ENCODE measurements at regions not wholly inside any gene's neighbourhood (a gene's known extent, or its start where the extent isn't known, plus 50 kb on each side); places are given as distances from the start of the nearest gene placed in this dataset.

DNA sequence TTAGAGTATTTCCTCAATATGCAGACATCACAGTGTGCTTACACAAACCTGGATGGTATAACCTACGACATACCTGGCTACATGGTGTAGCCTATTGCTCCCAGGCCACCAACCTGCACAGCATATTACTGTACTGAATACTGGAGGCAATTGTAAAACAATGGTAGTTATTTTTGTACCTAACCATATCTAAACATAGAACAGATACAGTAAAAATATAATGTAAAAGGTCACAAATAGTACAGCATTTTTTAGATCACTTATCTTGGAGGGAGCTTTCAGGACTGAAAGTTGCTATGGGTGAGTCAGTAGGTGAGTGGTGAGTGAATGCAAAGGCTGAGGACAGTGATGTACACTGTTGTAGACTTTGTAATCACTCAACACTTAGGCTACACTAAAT lies 492.3 kb downstream of the MRPL39 start:
- no peak for ATAC-seq
- H3K4me3 ChIP-seq, result no peak overlapping the region
- H3K27me3 ChIP-seq, result no peaks in the 10 kb centered on the region
- WGBS (ENCODE audit: insufficient coverage, low coverage, low lambda C conversion rate, missing lambda C conversion rate), result 33% methylated on average over 1 of the region's 1 CpG
- DNase-seq, result no peak
- H3K9me3 ChIP-seq, result no peaks in the 10 kb centered on the region
- no peak for TF ChIP-seq CTCF (IDR thresholded peaks at IDR 0.05)
- TF ChIP-seq POLR2A (IDR thresholded peaks at IDR 0.05), result no peak
- H3K4me1 ChIP-seq, result no peaks in the 10 kb centered on the region
- H3K27ac ChIP-seq, result no peak overlapping the region
- H3K36me3 ChIP-seq, result no peaks in the 10 kb centered on the region
- intact Hi-C loops (cut with DNase I), result no loop called here

DNA sequence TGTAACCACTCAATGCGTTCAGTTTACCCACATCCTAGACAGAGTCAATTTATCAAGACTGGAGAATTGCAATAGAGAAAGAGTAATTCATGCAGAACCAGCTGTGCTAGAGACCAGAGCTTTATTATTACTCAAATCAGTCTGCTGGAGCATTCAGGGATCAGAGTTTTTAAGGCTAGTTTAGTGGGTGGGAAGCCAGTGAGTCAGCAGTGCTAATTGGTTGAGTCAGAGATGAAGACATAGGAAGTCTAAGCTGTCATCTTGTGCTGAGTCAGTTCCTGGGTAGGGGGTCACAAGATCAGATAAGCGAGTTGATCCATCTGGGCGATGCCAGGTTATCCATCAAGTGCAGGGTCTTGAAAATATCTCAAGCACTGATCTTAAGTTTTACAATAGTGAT lies 499.6 kb downstream of the MRPL39 start:
- TF ChIP-seq CTCF (IDR thresholded peaks at IDR 0.05), result no peak
- 48% methylated on average over 2 of the region's 3 CpGs for WGBS (ENCODE audit: insufficient coverage, low coverage, low lambda C conversion rate, missing lambda C conversion rate)
- Histone ChIP-seq H3K4me3 (no peak overlapping the region), H3K36me3 (no peaks in the 10 kb centered on the region), H3K9me3 (no peaks in the 10 kb centered on the region), H3K4me1 (no peaks in the 10 kb centered on the region), H3K27me3 (no peaks in the 10 kb centered on the region), H3K27ac (no peak overlapping the region)
- ATAC-seq, result no peak
- no peak for DNase-seq
- intact Hi-C loops (cut with DNase I), result no loop called here

DNA sequence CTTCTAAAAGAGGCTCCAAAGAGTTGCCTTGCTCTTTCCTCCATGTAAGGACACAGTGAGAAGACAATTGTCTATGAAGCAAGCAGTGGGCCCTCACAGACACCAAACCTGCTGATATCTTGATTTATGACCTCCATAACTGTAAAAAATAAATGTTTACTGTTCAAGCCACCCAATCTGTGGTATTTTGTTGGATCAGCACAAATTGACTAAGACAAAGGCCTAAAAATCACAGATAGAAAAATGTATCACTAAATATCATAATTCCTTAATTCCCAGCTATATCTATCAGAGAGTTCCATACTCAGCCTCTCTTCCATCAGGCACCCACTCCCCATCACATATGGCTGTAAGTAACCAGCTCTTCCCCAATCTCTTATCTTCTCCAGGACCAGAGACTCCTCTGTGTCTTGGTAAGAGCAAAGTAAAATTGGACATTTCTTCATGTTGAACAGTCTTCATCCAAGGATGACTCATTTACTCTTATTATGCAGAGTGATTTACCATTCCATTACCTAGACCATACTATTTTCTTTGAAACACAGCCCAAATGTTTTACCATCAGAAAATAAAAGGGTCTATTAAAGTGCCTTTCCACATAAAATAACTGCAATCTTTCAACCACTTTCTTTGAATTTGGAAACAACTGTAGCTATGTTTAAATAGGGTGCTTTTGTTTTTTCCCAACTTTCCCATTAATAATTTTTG lies 503.6 kb downstream of the MRPL39 start:
- Histone ChIP-seq H3K4me3 (no peak overlapping the region), H3K9me3 (no peaks in the 10 kb centered on the region), H3K4me1 (no peaks in the 10 kb centered on the region), H3K36me3 (no peaks in the 10 kb centered on the region), H3K27ac (no peak overlapping the region), H3K27me3 (no peaks in the 10 kb centered on the region)
- DNase-seq (no peak), ATAC-seq (no peak)
- intact Hi-C loops (cut with DNase I), result no loop called here
- TF ChIP-seq POLR2A (IDR thresholded peaks at IDR 0.05) (no peak), CTCF (IDR thresholded peaks at IDR 0.05) (no peak)

DNA sequence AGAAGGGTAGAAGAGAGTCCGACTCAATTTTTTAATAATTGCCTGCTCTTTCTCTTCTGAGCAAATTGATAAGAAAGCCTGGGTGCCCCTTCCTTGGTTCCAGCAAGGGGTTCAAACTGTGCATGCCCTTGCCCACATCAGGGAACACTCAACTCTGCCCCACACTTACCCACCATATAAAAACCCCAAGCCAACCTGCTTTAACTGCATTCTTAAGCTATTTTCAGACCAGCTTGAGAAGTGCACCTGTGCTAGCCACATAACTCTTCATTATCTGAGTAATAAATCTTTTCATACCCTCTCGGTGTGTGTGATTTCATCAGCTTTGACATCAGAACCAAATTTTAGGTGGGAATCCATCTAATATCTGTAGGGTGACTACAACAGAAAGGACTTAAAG lies 509.6 kb downstream of the MRPL39 start:
- 48% methylated on average over 2 of the region's 2 CpGs for WGBS (ENCODE audit: insufficient coverage, low coverage, low lambda C conversion rate, missing lambda C conversion rate)
- intact Hi-C loops (cut with DNase I), result no loop called here
- TF ChIP-seq CTCF (IDR thresholded peaks at IDR 0.05) (no peak), POLR2A (IDR thresholded peaks at IDR 0.05) (no peak)

DNA sequence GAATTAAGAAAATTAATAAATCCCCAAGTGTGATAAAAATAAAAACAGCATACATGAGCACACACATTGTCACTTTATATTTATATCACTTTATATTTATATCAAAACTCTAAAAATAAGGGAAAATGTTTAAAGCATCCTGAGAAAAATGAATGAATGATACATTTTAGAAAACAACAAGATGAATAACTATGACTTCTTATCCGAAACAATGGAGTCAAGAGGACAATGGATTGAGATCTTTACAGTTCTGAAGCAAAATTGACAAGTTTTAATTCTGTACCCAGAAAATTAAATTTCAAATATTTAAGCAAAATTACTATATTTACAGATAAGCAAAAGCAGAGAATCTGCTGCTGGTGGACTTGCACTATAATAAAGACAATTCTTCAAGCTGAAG lies 512.6 kb downstream of the MRPL39 start:
- 33% methylated on average over 1 of the region's 1 CpG for WGBS (ENCODE audit: insufficient coverage, low coverage, low lambda C conversion rate, missing lambda C conversion rate)
- no peak overlapping the region for H3K4me3 ChIP-seq
- H3K9me3 ChIP-seq, result no peaks in the 10 kb centered on the region
- intact Hi-C loops (cut with DNase I), result no loop called here
- no peak for ATAC-seq
- no peak for DNase-seq
- H3K36me3 ChIP-seq, result no peaks in the 10 kb centered on the region
- no peaks in the 10 kb centered on the region for H3K4me1 ChIP-seq
- H3K27ac ChIP-seq, result no peak overlapping the region
- TF ChIP-seq CTCF (IDR thresholded peaks at IDR 0.05), result no peak
- TF ChIP-seq POLR2A (IDR thresholded peaks at IDR 0.05), result no peak
- no peaks in the 10 kb centered on the region for H3K27me3 ChIP-seq

More for the DNA sequence above, 509.6 kb downstream of the MRPL39 start:
- Histone ChIP-seq H3K4me1 (no peaks in the 10 kb centered on the region), H3K36me3 (no peaks in the 10 kb centered on the region), H3K4me3 (no peak overlapping the region), H3K9me3 (no peaks in the 10 kb centered on the region), H3K27me3 (no peaks in the 10 kb centered on the region), H3K27ac (no peak overlapping the region)
- ATAC-seq, result no peak
- no peak for DNase-seq
